Thyroid gland (tissue), 4 donors: ENCODE measurements at regions not wholly inside any gene's neighbourhood (a gene's known extent, or its start where the extent isn't known, plus 50 kb on each side); places are given as distances from the start of the nearest gene placed in this dataset.

ENCODE experiments used
- DNase-seq, 2 donors: peaks; one replicate each; pipeline ENCODE4 v3.0.0-alpha.2; 2019
- H3K27ac ChIP-seq, 3 donors: fragments of 200-600 bp; sonication (generic); 1 replicate in 2 of 3; 2 replicates in 1 of 3; pipeline ENCODE4 v1.5.1; 2016 to 2019; ENCODE audit warnings: mild to moderate bottlenecking in 1 of 3, moderate library complexity in 1 of 3
- H3K27me3 ChIP-seq: fragments of 200-600 bp; sonication (generic); one replicate; pipeline ENCODE4 v1.5.1; 2019
- H3K36me3 ChIP-seq, 2 donors: fragments of 200-600 bp; sonication (generic); one replicate each; pipeline ENCODE4 v1.5.1; 2016 to 2019
- H3K4me1 ChIP-seq, 2 donors: fragments of 200-600 bp; sonication (generic); one replicate each; pipeline ENCODE4 v1.5.1; 2017 to 2019
- H3K4me3 ChIP-seq, 3 donors: fragments of 200-600 bp; sonication (generic); replicated peaks in 1 of 3; 1 replicate in 2 of 3; 2 replicates in 1 of 3; pipeline ENCODE4 v1.5.1; 2016; ENCODE audit warnings: mild to moderate bottlenecking in 1 of 3
- H3K9me3 ChIP-seq: fragments of 200-600 bp; sonication (generic); one replicate; pipeline ENCODE4 v1.5.1; 2017
- CTCF ChIP-seq, 6 experiments: fragments of 200-600 bp in 3 of 6; fragments of 450-650 bp in 3 of 6; sonication (generic) in 3 of 6; IDR thresholded peaks; one replicate each; pipeline ENCODE4 v1.5.1; 2016 to 2019; ENCODE audit warnings: antibody characterized with exemption in 6 of 6, mild to moderate bottlenecking in 2 of 6, inconsistent platforms in 1 of 6, moderate library complexity in 1 of 6
- POLR2A ChIP-seq, 2 donors: fragments of 450-650 bp; IDR thresholded peaks; one replicate each; pipeline ENCODE4 v1.6.1; 2017; ENCODE audit warnings: antibody characterized with exemption in 2 of 2, mild to moderate bottlenecking in 2 of 2, moderate library complexity in 1 of 2
- WGBS, 2 donors: methylation state at CpG; one replicate each; pipeline ENCODE4 v1.1.5; 2017; 5-methylcytosine and 5-hydroxymethylcytosine counted together
- intact Hi-C: fragments of 100-400 bp; cut with DNase I; formaldehyde crosslinking; loops from one replicate; pipeline ENCODE4 v1.15.1; 2023

- Histone ChIP-seq H3K36me3 (no peaks in the 10 kb centered on the region), H3K9me3 (no peaks in the 10 kb centered on the region), H3K4me3 (no peak overlapping the region), H3K27me3 (no peaks in the 10 kb centered on the region), H3K4me1 (no peaks in the 10 kb centered on the region), H3K27ac (no peak overlapping the region)
- DNase-seq = no peak
- intact Hi-C loops = no loop called here
- 80 to 86% methylated on average over 5 of the region's 5 CpGs for WGBS, 2 donors
- TF ChIP-seq POLR2A (IDR thresholded peaks at IDR 0.05) = no peak
- no peak for TF ChIP-seq CTCF (IDR thresholded peaks at IDR 0.05)
Measured at GRCh38 chr14:62347562-62348011, 585.4 kb downstream of the SNAPC1 start.

GRCh38 chr14:62357362-62357761, 595.1 kb downstream of the SNAPC1 start:
- H3K9me3 ChIP-seq = no peaks in the 10 kb centered on the region
- no peaks in the 10 kb centered on the region for H3K36me3 ChIP-seq
- no peak overlapping the region for H3K27ac ChIP-seq
- intact Hi-C loops = no loop called here
- no peaks in the 10 kb centered on the region for H3K4me1 ChIP-seq
- TF ChIP-seq CTCF (IDR thresholded peaks at IDR 0.05) (no peak), POLR2A (IDR thresholded peaks at IDR 0.05) (no peak)
- H3K27me3 ChIP-seq = no peaks in the 10 kb centered on the region
- no peak for DNase-seq
- H3K4me3 ChIP-seq = no peak overlapping the region

- intact Hi-C loops = no loop called here
- TF ChIP-seq CTCF (IDR thresholded peaks at IDR 0.05) (no peak), POLR2A (IDR thresholded peaks at IDR 0.05) (no peak)
- Histone ChIP-seq H3K36me3 (no peaks in the 10 kb centered on the region), H3K27me3 (no peaks in the 10 kb centered on the region), H3K4me3 (no peak overlapping the region), H3K4me1 (no peaks in the 10 kb centered on the region), H3K27ac (no peak overlapping the region), H3K9me3 (no peaks in the 10 kb centered on the region)
- no peak for DNase-seq
- 64 to 68% methylated on average over 2 of the region's 2 CpGs for WGBS, 2 donors
Measured at GRCh38 chr14:62364161-62364560, 601.9 kb downstream of the SNAPC1 start.

GRCh38 chr14:62364800-62365280, 602.6 kb downstream of the SNAPC1 start:
- Histone ChIP-seq H3K4me1 (no peaks in the 10 kb centered on the region), H3K27ac (no peak overlapping the region), H3K27me3 (no peaks in the 10 kb centered on the region), H3K9me3 (no peaks in the 10 kb centered on the region), H3K36me3 (no peaks in the 10 kb centered on the region), H3K4me3 (no peak overlapping the region)
- TF ChIP-seq CTCF (IDR thresholded peaks at IDR 0.05) (no peak), POLR2A (IDR thresholded peaks at IDR 0.05) (no peak)
- no peak for DNase-seq
- intact Hi-C loops = no loop called here
- WGBS, 2 donors = 57 to 78% methylated on average over 4 of the region's 4 CpGs

- no peak for DNase-seq
- no peak for TF ChIP-seq CTCF (IDR thresholded peaks at IDR 0.05)
- TF ChIP-seq POLR2A (IDR thresholded peaks at IDR 0.05) = no peak
- Histone ChIP-seq H3K9me3 (no peaks in the 10 kb centered on the region), H3K4me1 (no peaks in the 10 kb centered on the region), H3K36me3 (no peaks in the 10 kb centered on the region), H3K27me3 (no peaks in the 10 kb centered on the region), H3K27ac (no peak overlapping the region), H3K4me3 (no peak overlapping the region)
- intact Hi-C loops = no loop called here
Measured at GRCh38 chr14:62369919-62370560, 607.8 kb downstream of the SNAPC1 start.
